Gastroesophageal sphincter (tissue), 4 donors: ENCODE measurements at regions not wholly inside any gene's neighbourhood (a gene's known extent, or its start where the extent isn't known, plus 50 kb on each side); places are given as distances from the start of the nearest gene placed in this dataset.

Experiments used
- ATAC-seq: fragments of 150-250 bp; one replicate; pipeline ENCODE4 v1.9.1; 2016; ENCODE audit warnings: mild to moderate bottlenecking, moderate library complexity
- H3K27ac ChIP-seq, 4 donors: fragments of 200-600 bp; sonication (generic) in 3 of 4; 1 replicate in 3 of 4; 2 replicates in 1 of 4; pipeline ENCODE4 v1.5.1; 2016 to 2019
- H3K27me3 ChIP-seq: fragments of 200-600 bp; sonication (generic); one replicate; pipeline ENCODE4 v1.5.1; 2019
- H3K36me3 ChIP-seq, 2 donors: fragments of 200-600 bp; sonication (generic); one replicate each; pipeline ENCODE4 v1.5.1; 2019; ENCODE audit warnings: control low read depth in 1 of 2
- H3K4me1 ChIP-seq, 3 donors: fragments of 200-600 bp; sonication (generic); 1 replicate in 2 of 3; 2 replicates in 1 of 3; pipeline ENCODE4 v1.5.1; 2016 to 2019; ENCODE audit warnings: control low read depth in 2 of 3
- H3K4me3 ChIP-seq, 2 donors: fragments of 200-600 bp; sonication (generic); one replicate each; pipeline ENCODE4 v1.5.1; 2019; ENCODE audit warnings: mild to moderate bottlenecking in 1 of 2, moderate library complexity in 1 of 2
- H3K9me3 ChIP-seq, 3 donors: fragments of 200-600 bp; sonication (generic); one replicate each; pipeline ENCODE4 v1.5.1; 2017 to 2019; ENCODE audit warnings: control low read depth in 2 of 3
- CTCF ChIP-seq, 4 experiments: fragments of 200-600 bp in 2 of 4; fragments of 450-650 bp in 2 of 4; sonication (generic) in 1 of 4; IDR thresholded peaks; one replicate each; pipeline ENCODE4 v1.5.1; 2017 to 2019; ENCODE audit warnings: antibody characterized with exemption in 4 of 4, mild to moderate bottlenecking in 2 of 4, moderate library complexity in 2 of 4
- EP300 ChIP-seq: sonication (generic); formaldehyde crosslinking; IDR thresholded peaks from one replicate; pipeline ENCODE4 v1.6.1; 2017; ENCODE audit warnings: antibody characterized with exemption, mild to moderate bottlenecking
- POLR2A ChIP-seq, 2 donors: fragments of 450-650 bp; IDR thresholded peaks; one replicate each; pipeline ENCODE4 v1.6.1; 2017; ENCODE audit warnings: antibody characterized with exemption in 2 of 2, mild to moderate bottlenecking in 2 of 2, moderate library complexity in 1 of 2
- POLR2AphosphoS5 ChIP-seq: sonication (generic); formaldehyde crosslinking; IDR thresholded peaks from one replicate; pipeline ENCODE4 v1.6.1; 2017; ENCODE audit warnings: antibody characterized with exemption
- WGBS, 2 donors: methylation state at CpG; one replicate each; pipeline ENCODE4 v1.1.5; 2018; ENCODE audit warnings: low coverage in 1 of 2; 5-methylcytosine and 5-hydroxymethylcytosine counted together

GRCh38 chrX:26586570-26586969 lies 370.6 kb downstream of the MAGEB5 start:
- ATAC-seq = no peak

GRCh38 chrX:26581091-26581490 lies 365.1 kb downstream of the MAGEB5 start:
- ATAC-seq = no peak
- H3K27me3 ChIP-seq = no peaks in the 10 kb centered on the region
- no peak overlapping the region for H3K4me3 ChIP-seq
- TF ChIP-seq CTCF (IDR thresholded peaks at IDR 0.05) (no peak), POLR2A (IDR thresholded peaks at IDR 0.05) (no peak), EP300 (no peak), POLR2AphosphoS5 (no peak)
- H3K4me1 ChIP-seq = no peaks in the 10 kb centered on the region
- no peaks in the 10 kb centered on the region for H3K9me3 ChIP-seq
- no peak overlapping the region for H3K27ac ChIP-seq
- no peaks in the 10 kb centered on the region for H3K36me3 ChIP-seq

More at GRCh38 chrX:26586570-26586969, 370.6 kb downstream of the MAGEB5 start:
- Histone ChIP-seq H3K9me3 (no peaks in the 10 kb centered on the region), H3K36me3 (no peaks in the 10 kb centered on the region), H3K4me1 (no peaks in the 10 kb centered on the region), H3K4me3 (no peak overlapping the region), H3K27ac (no peak overlapping the region), H3K27me3 (no peaks in the 10 kb centered on the region)
- WGBS, 2 donors = 80% methylated on average over 1 of the region's 3 CpGs; no CpG with 5 or more reads in 1 of the 2 donors
- TF ChIP-seq CTCF (IDR thresholded peaks at IDR 0.05) (no peak), POLR2A (IDR thresholded peaks at IDR 0.05) (no peak), POLR2AphosphoS5 (no peak), EP300 (no peak)

- no peak for ATAC-seq
- TF ChIP-seq CTCF (IDR thresholded peaks at IDR 0.05) (no peak), POLR2A (IDR thresholded peaks at IDR 0.05) (no peak), EP300 (no peak), POLR2AphosphoS5 (no peak)
- Histone ChIP-seq H3K4me3 (no peak overlapping the region), H3K27ac (no peak overlapping the region), H3K9me3 (no peaks in the 10 kb centered on the region), H3K36me3 (no peaks in the 10 kb centered on the region), H3K27me3 (no peaks in the 10 kb centered on the region), H3K4me1 (no peaks in the 10 kb centered on the region)
- 43 to 50% methylated on average over 1 of the region's 1 CpG for WGBS, 2 donors
Measured at GRCh38 chrX:26580021-26580420, 364.1 kb downstream of the MAGEB5 start.

GRCh38 chrX:26574234-26574633 lies 358.3 kb downstream of the MAGEB5 start:
- no peaks in the 10 kb centered on the region for H3K36me3 ChIP-seq
- H3K4me3 ChIP-seq = no peak overlapping the region

DNA sequence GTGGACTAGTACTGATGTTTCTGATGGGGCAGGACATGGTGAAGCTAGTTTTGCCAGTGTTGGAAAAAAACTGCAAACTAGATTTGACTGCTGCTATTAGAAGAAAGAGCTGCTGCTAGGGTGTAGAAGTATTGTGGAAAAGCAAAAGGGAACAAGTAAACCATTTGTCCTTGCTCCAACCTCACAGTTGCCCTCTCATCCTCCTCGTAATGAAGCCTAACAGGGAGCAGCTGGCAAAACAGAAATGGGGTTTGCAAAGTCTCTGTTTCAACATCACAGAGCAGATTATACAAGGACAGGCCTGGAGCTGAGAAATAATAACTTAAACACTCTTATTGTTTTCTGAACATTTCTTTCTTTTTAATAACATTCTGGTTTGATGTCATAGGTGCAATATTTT lies 346.2 kb downstream of the MAGEB5 start:
- no peak for TF ChIP-seq POLR2AphosphoS5
- H3K36me3 ChIP-seq = no peaks in the 10 kb centered on the region
- H3K4me1 ChIP-seq = no peaks in the 10 kb centered on the region
- 55% methylated on average over 1 of the region's 1 CpG; no CpG with 5 or more reads in 1 of the 2 donors for WGBS, 2 donors
- H3K9me3 ChIP-seq = no peaks in the 10 kb centered on the region
- H3K27ac ChIP-seq = no peak overlapping the region
- H3K4me3 ChIP-seq = no peak overlapping the region
- H3K27me3 ChIP-seq = no peaks in the 10 kb centered on the region
- no peak for ATAC-seq

More at GRCh38 chrX:26574234-26574633, 358.3 kb downstream of the MAGEB5 start:
- TF ChIP-seq EP300 (no peak), POLR2A (IDR thresholded peaks at IDR 0.05) (no peak), CTCF (IDR thresholded peaks at IDR 0.05) (no peak), POLR2AphosphoS5 (no peak)
- no peak for ATAC-seq
- Histone ChIP-seq H3K4me1 (no peaks in the 10 kb centered on the region), H3K27ac (no peak overlapping the region), H3K27me3 (no peaks in the 10 kb centered on the region), H3K9me3 (no peaks in the 10 kb centered on the region)

DNA sequence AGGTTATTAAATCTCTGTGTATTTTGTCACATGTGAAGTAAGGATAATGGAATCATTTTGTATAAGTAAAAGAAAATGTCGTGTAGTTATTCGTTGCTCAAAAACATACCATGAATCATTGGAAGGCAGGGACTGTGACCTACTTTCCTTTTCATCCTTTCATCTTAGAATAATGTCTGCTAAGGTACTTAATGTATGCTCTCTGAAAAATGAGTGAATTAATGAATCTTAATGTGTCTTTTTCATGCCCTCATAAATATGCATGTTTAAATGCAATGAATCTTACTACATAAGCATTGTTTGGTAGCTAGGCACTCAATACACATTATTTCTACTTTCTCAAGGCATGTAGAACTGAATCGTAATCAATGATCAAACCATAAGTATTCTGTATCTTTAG lies 343.9 kb downstream of the MAGEB5 start:
- no peak for ATAC-seq
- 40 to 74% methylated on average over 3 of the region's 3 CpGs for WGBS, 2 donors
- H3K27me3 ChIP-seq = no peaks in the 10 kb centered on the region
- H3K9me3 ChIP-seq = no peaks in the 10 kb centered on the region
- H3K4me1 ChIP-seq = no peaks in the 10 kb centered on the region
- no peak overlapping the region for H3K27ac ChIP-seq
- H3K36me3 ChIP-seq = no peaks in the 10 kb centered on the region
- no peak overlapping the region for H3K4me3 ChIP-seq
- TF ChIP-seq POLR2A (IDR thresholded peaks at IDR 0.05) = no peak
- no peak for TF ChIP-seq POLR2AphosphoS5
- no peak for TF ChIP-seq EP300
- TF ChIP-seq CTCF (IDR thresholded peaks at IDR 0.05) = no peak
